Thymus (tissue), 11 donors: ENCODE measurements at regions not wholly inside any gene's neighbourhood (a gene's known extent, or its start where the extent isn't known, plus 50 kb on each side); places are given as distances from the start of the nearest gene placed in this dataset.

Experiments
- DNase-seq, 9 donors: peaks; one replicate each; pipeline ENCODE4 v3.0.0-alpha.2; 2013; ENCODE audit warnings: low spot score in 9 of 9, low read depth in 6 of 9, missing footprints in 1 of 9
- H3K27ac ChIP-seq, 2 donors: one replicate each; pipeline ENCODE4 v1.5.1; 2013; ENCODE audit warnings: control low read depth in 1 of 2, low read depth in 1 of 2, low read length in 1 of 2, mild to moderate bottlenecking in 1 of 2, moderate library complexity in 1 of 2
- H3K27me3 ChIP-seq, 2 donors: one replicate each; pipeline ENCODE4 v1.5.1; 2013; ENCODE audit warnings: low read length in 1 of 2; ENCODE audit not compliant: control insufficient read depth in 2 of 2, insufficient read depth in 1 of 2
- H3K36me3 ChIP-seq, 2 donors: one replicate each; pipeline ENCODE4 v1.5.1; 2013; ENCODE audit warnings: low read length in 1 of 2, mild to moderate bottlenecking in 1 of 2, moderate library complexity in 1 of 2; ENCODE audit not compliant: control insufficient read depth in 2 of 2, insufficient read depth in 2 of 2
- H3K4me1 ChIP-seq, 2 donors: one replicate each; pipeline ENCODE4 v1.5.1; 2013; ENCODE audit warnings: low read length in 2 of 2; ENCODE audit not compliant: control insufficient read depth in 2 of 2, insufficient read depth in 2 of 2
- H3K4me3 ChIP-seq, 2 donors: one replicate each; pipeline ENCODE4 v1.5.1; 2013; ENCODE audit warnings: low read length in 2 of 2, control low read depth in 1 of 2, mild to moderate bottlenecking in 1 of 2
- H3K9me3 ChIP-seq, 2 donors: one replicate each; pipeline ENCODE4 v1.5.1; 2013; ENCODE audit warnings: low read length in 1 of 2, mild to moderate bottlenecking in 1 of 2; ENCODE audit not compliant: control insufficient read depth in 2 of 2, insufficient read depth in 1 of 2
- WGBS: extraction: QIAGEN DNeasy Blood & Tissue Kit; methylation state at CpG from one replicate; pipeline ENCODE4 v1.1.7; 2013; 5-methylcytosine and 5-hydroxymethylcytosine counted together
- donor health status: healthy.

- 85% methylated on average over 1 of the region's 1 CpG for WGBS
- Histone ChIP-seq H3K4me1 (no peaks in the 10 kb centered on the region), H3K9me3 (no peaks in the 10 kb centered on the region), H3K27ac (no peak overlapping the region), H3K4me3 (no peak overlapping the region), H3K27me3 (no peaks in the 10 kb centered on the region), H3K36me3 (no peaks in the 10 kb centered on the region)
- DNase-seq: no peak
Measured at GRCh38 chrY:21111313-21111712, 355.4 kb downstream of the RPS4Y2 start.

DNA sequence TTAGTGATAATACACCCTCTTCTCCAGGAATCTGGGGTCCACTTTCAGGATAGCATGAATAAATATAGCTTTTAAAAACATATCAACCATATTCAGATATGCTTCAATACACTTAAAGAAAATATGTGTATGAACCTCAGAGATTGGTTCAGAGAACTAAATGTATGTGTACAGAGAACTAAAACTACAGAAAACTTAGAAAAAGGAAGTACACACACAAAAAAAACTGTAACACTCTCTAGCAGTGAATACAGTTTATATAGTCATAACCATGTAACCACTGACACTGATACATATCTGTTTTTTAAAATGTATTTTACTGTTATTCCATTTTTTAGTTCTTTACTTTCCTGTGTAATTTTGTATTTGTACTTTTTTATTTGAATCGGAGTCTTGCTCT lies 365.2 kb downstream of the RPS4Y2 start:
- no peaks in the 10 kb centered on the region for H3K9me3 ChIP-seq
- no peaks in the 10 kb centered on the region for H3K36me3 ChIP-seq
- no peaks in the 10 kb centered on the region for H3K4me1 ChIP-seq
- no peak overlapping the region for H3K4me3 ChIP-seq
- DNase-seq: no peak
- H3K27me3 ChIP-seq: no peaks in the 10 kb centered on the region
- H3K27ac ChIP-seq: no peak overlapping the region
- 88% methylated on average over 1 of the region's 1 CpG for WGBS

- 100% methylated on average over 1 of the region's 1 CpG for whole genome bisulfite sequencing
- no peaks in the 10 kb centered on the region for H3K4me1 ChIP-seq
- DNase-seq: no peak
- no peaks in the 10 kb centered on the region for H3K9me3 ChIP-seq
- no peak overlapping the region for H3K27ac ChIP-seq
- H3K27me3 ChIP-seq: no peaks in the 10 kb centered on the region
- H3K36me3 ChIP-seq: no peaks in the 10 kb centered on the region
- no peak overlapping the region for H3K4me3 ChIP-seq
Measured at GRCh38 chrY:21135591-21135990, 375.5 kb upstream of the RBMY1B start.

- Histone ChIP-seq H3K27ac (peak overlapping the region in 1 of 2 donors; percentile 31), H3K36me3 (no peaks in the 10 kb centered on the region), H3K27me3 (no peaks in the 10 kb centered on the region), H3K9me3 (no peaks in the 10 kb centered on the region), H3K4me1 (no peaks in the 10 kb centered on the region), H3K4me3 (no peak overlapping the region)
- 43% methylated on average over 1 of the region's 1 CpG for WGBS
- no peak for DNase-seq
Measured at GRCh38 chrY:21138056-21138758, 372.9 kb upstream of the RBMY1B start.

DNA sequence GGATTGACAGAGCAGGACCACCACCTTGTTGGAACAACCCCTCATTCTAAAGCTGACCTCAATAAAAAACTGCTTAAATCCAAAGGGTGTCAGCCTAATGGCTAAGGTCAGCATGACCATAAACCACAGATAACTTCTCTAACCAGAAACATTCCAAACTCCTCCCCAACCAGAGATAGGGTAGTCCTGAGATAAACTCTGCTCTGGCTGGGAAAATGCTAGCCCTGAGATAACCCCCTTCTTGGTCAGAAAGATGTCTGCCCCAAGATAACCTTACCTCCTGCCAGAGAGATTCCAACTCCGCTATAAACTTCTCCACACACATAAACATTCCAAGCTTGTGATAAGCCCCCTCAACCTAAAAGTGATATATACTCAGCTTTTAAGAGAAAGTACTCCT lies 364.8 kb upstream of the RBMY1B start:
- Histone ChIP-seq H3K36me3 (no peaks in the 10 kb centered on the region), H3K9me3 (no peaks in the 10 kb centered on the region), H3K27ac (no peak overlapping the region), H3K27me3 (no peaks in the 10 kb centered on the region), H3K4me1 (no peaks in the 10 kb centered on the region), H3K4me3 (no peak overlapping the region)
- no peak for DNase-seq
- 91% methylated on average over 1 of the region's 1 CpG for WGBS

- Histone ChIP-seq H3K27ac (no peak overlapping the region), H3K4me3 (no peak overlapping the region), H3K9me3 (no peaks in the 10 kb centered on the region), H3K36me3 (no peaks in the 10 kb centered on the region), H3K4me1 (no peaks in the 10 kb centered on the region), H3K27me3 (no peaks in the 10 kb centered on the region)
- no peak for DNase-seq
Measured at GRCh38 chrY:21149971-21150370, 361.2 kb upstream of the RBMY1B start.

- H3K9me3 ChIP-seq: no peaks in the 10 kb centered on the region
- H3K27ac ChIP-seq: no peak overlapping the region
- H3K27me3 ChIP-seq: no peaks in the 10 kb centered on the region
- no peak overlapping the region for H3K4me3 ChIP-seq
- no peak for DNase-seq
- H3K4me1 ChIP-seq: no peaks in the 10 kb centered on the region
- H3K36me3 ChIP-seq: no peaks in the 10 kb centered on the region
Measured at GRCh38 chrY:21169821-21170220, 341.3 kb upstream of the RBMY1B start.

GRCh38 chrY:21174697-21175463 lies 336.3 kb upstream of the RBMY1B start:
- no peak overlapping the region for H3K27ac ChIP-seq
- H3K36me3 ChIP-seq: no peaks in the 10 kb centered on the region
- H3K4me3 ChIP-seq: no peak overlapping the region
- H3K9me3 ChIP-seq: no peaks in the 10 kb centered on the region
- WGBS: 64% methylated on average over 5 of the region's 5 CpGs
- H3K27me3 ChIP-seq: no peaks in the 10 kb centered on the region
- no peak for DNase-seq
- H3K4me1 ChIP-seq: no peaks in the 10 kb centered on the region

DNA sequence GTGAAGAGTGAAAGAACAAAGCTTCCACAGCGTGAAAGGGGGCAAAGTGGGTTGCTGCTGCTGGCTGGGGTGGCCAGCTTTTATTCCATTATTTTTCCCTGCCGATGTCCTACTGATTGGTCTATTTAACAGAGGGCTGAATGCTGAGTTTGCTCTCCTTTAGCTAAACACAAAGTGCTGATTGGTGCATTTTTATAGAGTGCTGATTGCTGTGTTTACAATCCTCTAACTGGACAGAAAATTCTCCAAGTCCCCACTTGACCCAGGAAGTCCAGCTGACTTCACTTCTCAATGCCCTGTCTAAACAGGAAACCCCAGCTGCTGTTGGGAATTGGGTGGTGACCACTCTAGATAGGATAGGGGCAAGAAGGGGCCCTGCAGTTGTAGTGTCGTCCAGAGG lies 335.6 kb upstream of the RBMY1B start:
- H3K36me3 ChIP-seq: no peaks in the 10 kb centered on the region
- H3K9me3 ChIP-seq: no peaks in the 10 kb centered on the region
- H3K27me3 ChIP-seq: no peaks in the 10 kb centered on the region
- H3K4me1 ChIP-seq: no peaks in the 10 kb centered on the region
- WGBS: 97% methylated on average over 3 of the region's 3 CpGs
- no peak for DNase-seq
- no peak overlapping the region for H3K27ac ChIP-seq
- H3K4me3 ChIP-seq: no peak overlapping the region
